Neural cell (in vitro differentiated cells): ENCODE measurements at regions not wholly inside any gene's neighbourhood (a gene's known extent, or its start where the extent isn't known, plus 50 kb on each side); places are given as distances from the start of the nearest gene placed in this dataset.

Source experiments
- RAD21 ChIP-seq: fragments of 450-650 bp; conservative IDR thresholded peaks from 2 replicates; pipeline ENCODE4 v1.6.1; 2014; ENCODE audit warnings: antibody characterized with exemption, mild to moderate bottlenecking, moderate library complexity
- SMC3 ChIP-seq: fragments of 450-650 bp; conservative IDR thresholded peaks from 2 replicates; pipeline ENCODE4 v1.6.1; 2014; ENCODE audit warnings: antibody characterized with exemption, mild to moderate bottlenecking, moderate library complexity; ENCODE audit not compliant: poor library complexity
- TF ChIP-seq, protein P1 (sequence below): fragments of 450-650 bp; IDR thresholded peaks from 2 replicates; pipeline ENCODE4 v1.5.1; 2014; ENCODE audit warnings: antibody characterized with exemption, mild to moderate bottlenecking, moderate library complexity; ENCODE audit not compliant: poor library complexity, severe bottlenecking

DNA sequence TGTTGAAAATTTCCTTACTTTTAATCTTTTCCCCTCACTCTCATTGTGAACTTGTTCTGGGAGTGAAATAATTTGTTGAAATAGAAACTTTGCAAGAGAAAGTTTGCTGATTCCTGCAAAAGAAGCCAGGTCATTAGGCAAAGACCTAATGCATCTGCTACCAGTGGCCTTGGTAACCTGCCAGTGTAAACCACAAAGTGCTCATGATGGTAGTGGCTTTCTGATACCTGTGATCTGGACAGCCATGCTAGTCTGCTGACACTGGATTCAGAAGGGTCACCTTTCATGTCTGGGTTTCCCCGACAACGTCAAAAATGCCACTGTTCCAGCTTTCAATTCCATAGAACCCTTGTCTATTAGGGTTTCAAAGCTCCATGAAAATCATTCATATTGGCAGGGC lies 123.7 kb upstream of the MCTP2 start:
- TF ChIP-seq, protein P1, sequence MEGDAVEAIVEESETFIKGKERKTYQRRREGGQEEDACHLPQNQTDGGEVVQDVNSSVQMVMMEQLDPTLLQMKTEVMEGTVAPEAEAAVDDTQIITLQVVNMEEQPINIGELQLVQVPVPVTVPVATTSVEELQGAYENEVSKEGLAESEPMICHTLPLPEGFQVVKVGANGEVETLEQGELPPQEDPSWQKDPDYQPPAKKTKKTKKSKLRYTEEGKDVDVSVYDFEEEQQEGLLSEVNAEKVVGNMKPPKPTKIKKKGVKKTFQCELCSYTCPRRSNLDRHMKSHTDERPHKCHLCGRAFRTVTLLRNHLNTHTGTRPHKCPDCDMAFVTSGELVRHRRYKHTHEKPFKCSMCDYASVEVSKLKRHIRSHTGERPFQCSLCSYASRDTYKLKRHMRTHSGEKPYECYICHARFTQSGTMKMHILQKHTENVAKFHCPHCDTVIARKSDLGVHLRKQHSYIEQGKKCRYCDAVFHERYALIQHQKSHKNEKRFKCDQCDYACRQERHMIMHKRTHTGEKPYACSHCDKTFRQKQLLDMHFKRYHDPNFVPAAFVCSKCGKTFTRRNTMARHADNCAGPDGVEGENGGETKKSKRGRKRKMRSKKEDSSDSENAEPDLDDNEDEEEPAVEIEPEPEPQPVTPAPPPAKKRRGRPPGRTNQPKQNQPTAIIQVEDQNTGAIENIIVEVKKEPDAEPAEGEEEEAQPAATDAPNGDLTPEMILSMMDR, result no peak
- TF ChIP-seq SMC3, result no peak
- TF ChIP-seq RAD21, result no peak
